ENCODE measurements at regions not wholly inside any gene's neighbourhood (a gene's known extent, or its start where the extent isn't known, plus 50 kb on each side); places are given as distances from the start of the nearest gene placed in this dataset.

DNA sequence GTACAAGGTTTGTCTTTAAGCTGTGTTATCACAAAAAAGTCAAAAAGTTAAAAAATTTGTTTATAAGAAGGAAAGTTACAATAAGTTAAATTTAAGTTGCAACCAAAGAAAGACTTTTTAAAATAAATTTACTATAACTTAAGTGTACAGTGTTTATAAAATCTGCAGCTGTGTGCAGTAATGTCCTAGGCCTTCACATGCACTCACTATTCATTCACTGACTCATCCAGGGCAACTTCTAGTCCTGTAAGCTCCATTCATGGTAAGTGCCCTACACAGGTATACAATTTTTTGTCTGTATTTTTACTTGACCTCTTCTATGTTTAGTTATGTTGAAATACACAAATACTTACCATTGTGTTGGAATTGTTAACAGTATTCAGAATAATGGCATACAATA lies 667.9 kb upstream of the SLITRK5 start:
- H3K4me1 ChIP-seq (ENCODE audit: control insufficient read depth in 2 of 3, insufficient read depth in 2 of 3, low read depth in 1 of 3, low read length in 3 of 3) = no peaks in the 10 kb centered on the region
- intact Hi-C loops (cut with DNase I) = no loop called here
- H3K9ac ChIP-seq (ENCODE audit: low read length in 3 of 3) = no peak overlapping the region
- H3K9me3 ChIP-seq (ENCODE audit: control insufficient read depth in 2 of 3, insufficient read depth in 1 of 3, low read length in 3 of 3) = no peaks in the 10 kb centered on the region
- TF ChIP-seq, protein P1, sequence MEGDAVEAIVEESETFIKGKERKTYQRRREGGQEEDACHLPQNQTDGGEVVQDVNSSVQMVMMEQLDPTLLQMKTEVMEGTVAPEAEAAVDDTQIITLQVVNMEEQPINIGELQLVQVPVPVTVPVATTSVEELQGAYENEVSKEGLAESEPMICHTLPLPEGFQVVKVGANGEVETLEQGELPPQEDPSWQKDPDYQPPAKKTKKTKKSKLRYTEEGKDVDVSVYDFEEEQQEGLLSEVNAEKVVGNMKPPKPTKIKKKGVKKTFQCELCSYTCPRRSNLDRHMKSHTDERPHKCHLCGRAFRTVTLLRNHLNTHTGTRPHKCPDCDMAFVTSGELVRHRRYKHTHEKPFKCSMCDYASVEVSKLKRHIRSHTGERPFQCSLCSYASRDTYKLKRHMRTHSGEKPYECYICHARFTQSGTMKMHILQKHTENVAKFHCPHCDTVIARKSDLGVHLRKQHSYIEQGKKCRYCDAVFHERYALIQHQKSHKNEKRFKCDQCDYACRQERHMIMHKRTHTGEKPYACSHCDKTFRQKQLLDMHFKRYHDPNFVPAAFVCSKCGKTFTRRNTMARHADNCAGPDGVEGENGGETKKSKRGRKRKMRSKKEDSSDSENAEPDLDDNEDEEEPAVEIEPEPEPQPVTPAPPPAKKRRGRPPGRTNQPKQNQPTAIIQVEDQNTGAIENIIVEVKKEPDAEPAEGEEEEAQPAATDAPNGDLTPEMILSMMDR (IDR thresholded peaks at IDR 0.05; ENCODE audit: borderline replicate concordance, extremely low read depth, insufficient read depth) = no peak
- DNase-seq (no peak), FAIRE-seq (no peak)
- H3K4me3 ChIP-seq (ENCODE audit: low read length in 3 of 3) = no peak overlapping the region
- H3K27ac ChIP-seq (ENCODE audit: low read depth in 2 of 2, low read length in 2 of 2) = no peak overlapping the region
- H3K27me3 ChIP-seq (ENCODE audit: control insufficient read depth, insufficient read depth, low read length) = no peaks in the 10 kb centered on the region
- H3K36me3 ChIP-seq (ENCODE audit: control insufficient read depth in 2 of 3, insufficient read depth in 3 of 3, low read length in 3 of 3) = no peaks in the 10 kb centered on the region

DNA sequence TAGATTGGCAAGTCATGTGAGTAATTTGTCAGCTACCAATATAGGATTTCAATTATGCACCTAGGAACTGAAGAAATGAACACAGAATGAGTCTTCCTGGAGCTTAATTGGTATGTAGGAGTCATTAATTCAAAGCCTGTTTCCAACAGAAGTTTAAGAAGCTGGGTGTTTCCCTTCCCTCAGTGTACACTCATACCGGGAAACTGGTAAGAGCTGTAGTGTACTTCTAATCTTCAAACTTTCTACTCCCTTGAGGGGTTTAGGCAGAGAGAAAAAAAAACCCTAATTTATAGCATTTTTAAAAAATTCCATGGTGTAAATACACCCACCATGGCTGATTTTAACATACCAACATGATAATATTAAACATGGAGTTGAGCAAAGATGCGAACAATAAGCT lies 665.7 kb upstream of the SLITRK5 start:
- FAIRE-seq (no peak), DNase-seq (no peak)
- H3K36me3 ChIP-seq (ENCODE audit: control insufficient read depth in 2 of 3, insufficient read depth in 3 of 3, low read length in 3 of 3) = no peaks in the 10 kb centered on the region
- H3K27ac ChIP-seq (ENCODE audit: low read depth in 2 of 2, low read length in 2 of 2) = no peak overlapping the region
- peaks cover 0 to 7% (median 0%) of the 10 kb centered on the region in 3 donors for H3K9me3 ChIP-seq (ENCODE audit: control insufficient read depth in 2 of 3, insufficient read depth in 1 of 3, low read length in 3 of 3)
- no peaks in the 10 kb centered on the region for H3K4me1 ChIP-seq (ENCODE audit: control insufficient read depth in 2 of 3, insufficient read depth in 2 of 3, low read depth in 1 of 3, low read length in 3 of 3)
- H3K4me3 ChIP-seq (ENCODE audit: low read length in 3 of 3) = no peak overlapping the region
- intact Hi-C loops (cut with DNase I) = no loop called here
- no peak overlapping the region for H3K9ac ChIP-seq (ENCODE audit: low read length in 3 of 3)
- H3K27me3 ChIP-seq (ENCODE audit: control insufficient read depth, insufficient read depth, low read length) = no peaks in the 10 kb centered on the region
- TF ChIP-seq, protein P1 (IDR thresholded peaks at IDR 0.05; ENCODE audit: borderline replicate concordance, extremely low read depth, insufficient read depth) = no peak

DNA sequence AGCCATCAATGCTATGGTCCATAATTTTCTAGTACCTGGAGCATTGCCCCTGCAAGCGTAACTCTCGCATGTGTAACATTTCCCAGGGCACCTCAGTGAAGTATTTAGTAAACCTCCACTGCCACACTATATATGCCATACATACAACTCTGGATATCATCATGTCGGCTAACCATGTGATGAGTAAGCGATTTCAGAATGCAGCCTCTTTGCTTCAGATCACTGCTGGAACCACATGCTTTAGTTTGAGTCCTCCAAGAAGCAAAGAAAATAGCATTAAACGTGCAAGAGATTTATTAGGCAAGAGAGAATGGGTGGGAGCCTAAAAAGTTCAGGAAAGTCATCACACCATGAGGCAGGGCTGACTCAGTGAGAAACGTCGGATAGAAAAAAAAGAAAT lies 635.6 kb upstream of the SLITRK5 start:
- H3K4me1 ChIP-seq (ENCODE audit: control insufficient read depth in 2 of 3, insufficient read depth in 2 of 3, low read depth in 1 of 3, low read length in 3 of 3) = no peaks in the 10 kb centered on the region
- no peak for FAIRE-seq
- H3K27me3 ChIP-seq (ENCODE audit: control insufficient read depth, insufficient read depth, low read length) = no peaks in the 10 kb centered on the region
- intact Hi-C loops (cut with DNase I) = no loop called here
- no peak for DNase-seq
- no peaks in the 10 kb centered on the region for H3K9me3 ChIP-seq (ENCODE audit: control insufficient read depth in 2 of 3, insufficient read depth in 1 of 3, low read length in 3 of 3)
- no peak overlapping the region for H3K27ac ChIP-seq (ENCODE audit: low read depth in 2 of 2, low read length in 2 of 2)
- TF ChIP-seq, protein P1 (IDR thresholded peaks at IDR 0.05; ENCODE audit: borderline replicate concordance, extremely low read depth, insufficient read depth) = no peak
- H3K36me3 ChIP-seq (ENCODE audit: control insufficient read depth in 2 of 3, insufficient read depth in 3 of 3, low read length in 3 of 3) = no peaks in the 10 kb centered on the region
- no peak overlapping the region for H3K9ac ChIP-seq (ENCODE audit: low read length in 3 of 3)
- no peak overlapping the region for H3K4me3 ChIP-seq (ENCODE audit: low read length in 3 of 3)

DNA sequence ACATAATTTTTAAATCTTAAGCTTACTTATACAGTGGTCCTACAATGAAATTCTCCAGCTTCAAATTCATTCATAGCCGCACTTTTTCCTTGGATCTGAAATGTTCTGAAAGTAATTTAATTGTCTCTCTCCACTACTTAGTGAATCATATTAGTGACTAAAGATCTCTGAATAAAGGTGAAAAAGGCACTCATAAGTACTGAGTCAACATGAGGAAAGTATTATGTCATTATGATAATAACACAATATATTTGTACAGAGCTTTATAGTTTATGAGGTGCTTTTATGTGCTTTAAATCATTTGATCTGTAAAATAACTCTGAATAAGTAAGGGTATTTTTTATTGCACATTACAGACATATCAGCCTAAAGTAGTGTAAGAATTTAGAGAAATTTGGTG lies 628.2 kb upstream of the SLITRK5 start:
- no peak for FAIRE-seq
- no peaks in the 10 kb centered on the region for H3K9me3 ChIP-seq (ENCODE audit: control insufficient read depth in 2 of 3, insufficient read depth in 1 of 3, low read length in 3 of 3)

More for the DNA sequence above, 628.2 kb upstream of the SLITRK5 start:
- Histone ChIP-seq H3K9ac (ENCODE audit: low read length in 3 of 3) (no peak overlapping the region), H3K27me3 (ENCODE audit: control insufficient read depth, insufficient read depth, low read length) (no peaks in the 10 kb centered on the region), H3K36me3 (ENCODE audit: control insufficient read depth in 2 of 3, insufficient read depth in 3 of 3, low read length in 3 of 3) (no peaks in the 10 kb centered on the region), H3K4me1 (ENCODE audit: control insufficient read depth in 2 of 3, insufficient read depth in 2 of 3, low read depth in 1 of 3, low read length in 3 of 3) (no peaks in the 10 kb centered on the region), H3K4me3 (ENCODE audit: low read length in 3 of 3) (no peak overlapping the region), H3K27ac (ENCODE audit: low read depth in 2 of 2, low read length in 2 of 2) (no peak overlapping the region)
- DNase-seq = no peak
- intact Hi-C loops (cut with DNase I) = no loop called here
- TF ChIP-seq, protein P1 (IDR thresholded peaks at IDR 0.05; ENCODE audit: borderline replicate concordance, extremely low read depth, insufficient read depth) = no peak

All from kidney (tissue), 13 donors.